GM21825 (cell line): ENCODE measurements at regions not wholly inside any gene's neighbourhood (a gene's known extent, or its start where the extent isn't known, plus 50 kb on each side); places are given as distances from the start of the nearest gene placed in this dataset.
"Not testable (repeated sequence)": the region's sequence is repeated elsewhere in the genome, so short reads cannot be mapped to it uniquely, and the experiment has no call there.

Source experiments
- ATAC-seq: cut with Tn5 transposase; IDR thresholded peaks from one replicate; pipeline ENCODE4 v1.9.1; 2021; ENCODE audit warnings: mild to moderate bottlenecking, moderate library complexity; ENCODE audit not compliant: unreplicated experiment

DNA sequence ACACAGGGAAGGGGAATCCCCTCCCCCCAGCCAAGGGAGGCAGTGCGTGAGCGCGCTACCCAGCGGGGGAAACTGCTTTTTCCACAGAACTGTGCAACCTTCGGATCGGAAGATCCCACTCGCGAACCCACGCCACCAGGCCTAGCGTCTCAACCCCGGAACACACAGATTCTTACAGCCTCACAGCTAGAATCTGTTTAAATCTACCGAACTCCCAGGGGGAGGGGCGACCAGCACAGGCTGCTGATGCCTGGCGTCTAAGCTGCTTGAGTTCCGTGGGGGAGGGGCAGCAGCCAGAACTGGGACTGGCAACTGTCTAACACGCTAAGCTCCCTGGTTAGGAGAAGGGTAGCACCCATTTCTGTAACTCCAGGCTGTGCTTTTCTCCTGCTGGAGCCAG is 217.3 kb upstream of the TENT5A start:
- no peak for ATAC-seq

GRCh38 chr6:81969011-81969410 is 216.5 kb upstream of the TENT5A start:
- ATAC-seq = no peak

DNA sequence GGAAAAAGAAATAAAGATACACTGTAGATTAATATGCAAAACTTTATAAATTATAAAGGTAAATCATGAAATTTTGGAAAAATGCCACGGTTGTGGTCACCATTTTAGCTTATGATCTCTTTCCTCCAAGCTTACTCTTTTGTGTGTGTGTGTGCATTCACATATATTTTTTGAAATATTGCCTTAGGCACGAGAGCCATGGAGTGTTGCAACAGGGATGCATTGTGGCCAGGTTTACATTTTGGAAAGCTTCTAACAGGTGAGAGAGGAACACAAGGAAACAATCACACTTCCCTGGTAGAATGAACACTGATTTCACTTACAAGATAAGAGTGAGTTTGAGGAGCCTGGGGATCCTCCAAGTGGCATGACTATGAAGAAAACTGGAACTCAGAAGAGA is 214.5 kb upstream of the TENT5A start:
- ATAC-seq = no peak

DNA sequence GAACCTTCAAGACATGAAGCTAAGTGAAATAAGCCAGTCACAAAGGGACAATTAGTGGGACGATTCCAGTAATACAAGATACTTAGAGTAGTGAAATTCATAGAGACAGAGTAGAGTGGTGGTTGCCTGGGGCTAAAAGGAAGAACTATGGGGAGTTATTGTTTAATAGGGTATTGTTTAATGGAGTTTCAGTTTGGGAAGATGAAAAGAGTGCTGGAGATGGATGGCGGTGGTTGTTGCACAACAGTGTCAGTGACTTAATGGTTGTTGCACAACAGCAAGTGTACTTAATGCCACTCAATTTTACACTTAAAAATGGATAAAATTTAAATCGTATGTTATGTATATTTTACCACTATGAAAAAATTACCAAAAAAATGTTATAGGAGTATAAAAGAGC is 209.7 kb upstream of the TENT5A start:
- no peak for ATAC-seq

DNA sequence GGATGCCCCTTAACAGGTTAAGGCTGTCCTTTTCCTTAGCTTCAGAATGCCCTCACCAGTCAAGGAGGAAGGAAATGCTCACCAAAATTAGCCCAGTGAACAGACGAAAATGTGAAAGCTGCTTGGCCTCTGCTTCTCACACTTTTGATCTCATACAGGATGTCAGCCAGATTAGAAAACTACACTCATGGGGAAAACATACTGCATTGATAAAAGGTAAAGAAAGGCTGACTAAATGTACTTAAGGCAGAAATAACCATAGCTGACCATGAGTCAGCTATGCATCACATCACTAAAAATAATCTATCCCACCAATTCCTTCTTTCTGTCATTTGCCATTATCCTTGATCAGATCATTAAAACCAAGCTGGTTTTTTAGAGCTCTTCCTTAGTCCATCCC is 198.4 kb upstream of the TENT5A start:
- ATAC-seq = no peak

GRCh38 chr6:81948861-81949260 is 196.4 kb upstream of the TENT5A start:
- ATAC-seq = no peak

- ATAC-seq = not testable (repeated sequence)
Measured at GRCh38 chr6:81948196-81948595, 195.7 kb upstream of the TENT5A start.

DNA sequence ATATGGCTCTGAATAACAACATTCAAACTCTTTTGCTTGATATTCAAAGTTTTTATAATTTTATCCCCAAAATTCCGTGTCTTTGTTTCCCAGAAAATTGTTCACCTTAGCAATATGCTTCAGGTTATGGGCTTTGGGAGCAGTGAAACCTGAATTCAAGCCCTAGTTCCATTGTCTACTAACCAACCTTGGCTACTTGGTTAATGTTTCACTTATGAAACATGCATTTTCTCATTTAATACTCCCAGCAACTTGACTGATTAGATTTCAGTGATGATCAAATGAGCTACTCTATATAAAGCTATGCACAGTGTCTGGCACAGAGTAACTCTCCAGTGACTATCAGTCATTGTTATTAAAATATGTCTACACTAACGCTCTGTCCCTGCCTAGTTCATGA is 192.2 kb upstream of the TENT5A start:
- ATAC-seq = no peak

DNA sequence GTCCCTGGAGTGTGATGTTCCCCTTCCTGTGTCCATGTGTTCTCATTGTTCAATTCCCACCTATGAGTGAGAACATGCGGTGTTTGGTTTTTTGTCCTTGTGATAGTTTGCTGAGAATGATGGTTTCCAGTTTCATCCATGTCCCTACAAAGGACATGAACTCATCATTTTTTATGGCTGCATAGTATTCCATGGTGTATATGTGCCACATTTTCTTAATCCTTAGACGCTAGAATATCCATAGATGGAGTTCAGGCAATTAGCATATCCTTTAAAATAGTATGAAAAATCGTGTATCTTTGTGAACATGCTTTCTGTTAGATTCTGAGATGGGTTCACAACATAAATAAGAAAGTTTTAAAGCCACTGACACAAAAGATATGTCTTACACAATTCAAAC is 190.4 kb upstream of the TENT5A start:
- ATAC-seq = not testable (repeated sequence)

- no peak for ATAC-seq
Measured at GRCh38 chr6:81942067-81942370, 189.5 kb upstream of the TENT5A start.

- ATAC-seq = no peak
Measured at GRCh38 chr6:81940451-81940985, 188.0 kb upstream of the TENT5A start.

DNA sequence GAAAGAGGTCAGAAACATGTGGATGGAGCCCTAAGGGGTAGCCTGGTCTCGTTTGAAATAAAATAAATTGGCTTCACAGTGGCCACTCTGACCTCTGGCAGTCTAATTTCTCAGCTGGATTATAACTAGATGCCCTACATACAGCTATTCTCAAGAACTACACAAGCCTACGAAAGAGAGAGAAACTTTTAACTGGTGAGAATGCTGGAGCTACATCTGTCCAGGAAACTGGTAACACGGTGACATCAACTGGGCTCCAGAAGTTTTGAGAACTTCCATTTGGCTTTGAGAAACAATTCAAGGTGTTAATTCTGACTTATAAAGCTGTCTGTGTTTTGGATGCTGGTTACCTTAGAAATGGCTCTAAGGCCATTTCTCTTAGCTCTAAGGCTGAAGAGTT is 187.3 kb upstream of the TENT5A start:
- no peak for ATAC-seq

GRCh38 chr6:81938991-81939732 is 186.7 kb upstream of the TENT5A start:
- no peak for ATAC-seq

GRCh38 chr6:81938014-81938856 is 185.8 kb upstream of the TENT5A start:
- ATAC-seq = no peak

DNA sequence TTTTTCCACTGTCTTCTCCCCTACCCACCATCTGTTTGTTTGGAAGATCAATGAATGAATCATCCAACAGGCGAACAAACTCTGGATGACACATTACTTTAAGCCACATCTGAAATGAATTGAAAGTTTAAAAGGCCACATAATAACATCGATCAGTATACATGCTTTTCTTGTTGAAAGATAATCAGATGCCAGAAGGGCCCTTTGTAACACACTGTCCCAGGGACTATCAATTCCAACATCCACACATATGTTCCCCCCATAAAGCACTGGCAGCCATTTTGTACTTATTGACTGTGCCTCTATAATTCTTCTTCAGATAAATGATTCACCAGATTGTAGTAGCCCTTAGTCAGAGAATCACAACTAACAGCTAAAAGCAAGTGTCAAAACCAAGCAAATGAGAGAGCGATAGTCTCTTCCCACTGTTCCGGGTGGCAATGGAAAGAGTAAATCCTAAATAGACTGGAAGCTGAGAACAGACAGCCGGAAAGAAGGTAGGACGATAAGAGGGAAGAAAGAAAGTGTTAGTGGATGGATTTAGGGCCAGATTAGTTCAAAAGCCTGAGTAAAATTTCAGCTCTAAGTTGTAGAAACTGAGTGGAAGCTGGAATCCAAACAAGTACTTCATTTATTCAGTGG is 184.9 kb upstream of the TENT5A start:
- no peak for ATAC-seq

GRCh38 chr6:81934936-81935335 is 182.5 kb upstream of the TENT5A start:
- ATAC-seq = no peak

DNA sequence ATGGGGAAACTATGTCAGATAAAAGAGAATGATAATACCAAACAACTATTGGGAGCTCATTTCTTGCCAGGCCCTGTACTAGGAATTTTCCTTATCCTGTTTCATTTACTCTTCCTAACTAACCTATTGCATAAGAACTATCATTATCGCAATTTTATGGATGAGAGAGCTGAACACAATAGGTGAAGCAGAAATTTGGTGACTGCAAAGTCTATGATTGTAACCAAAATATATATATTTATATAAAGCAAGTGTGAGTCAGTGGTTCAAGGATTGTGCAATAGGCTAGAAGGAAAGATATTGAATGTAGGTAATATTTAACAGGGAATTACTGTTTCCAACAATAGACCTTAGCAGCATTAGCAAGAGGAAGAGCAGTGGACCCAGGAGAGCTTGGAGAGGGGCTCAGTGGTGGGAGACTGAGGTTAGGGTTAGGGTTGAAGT is 181.1 kb upstream of the TENT5A start:
- no peak for ATAC-seq

GRCh38 chr6:81933089-81933488 is 180.6 kb upstream of the TENT5A start:
- ATAC-seq = no peak

- ATAC-seq = not testable (repeated sequence)
Measured at GRCh38 chr6:81932448-81932847, 180.0 kb upstream of the TENT5A start.

- ATAC-seq = no peak
Measured at GRCh38 chr6:81929828-81930227, 177.3 kb upstream of the TENT5A start.

- ATAC-seq = no peak
Measured at GRCh38 chr6:81925201-81925600, 172.7 kb upstream of the TENT5A start.
